Kasumi-1 (cell line): ENCODE measurements at regions not wholly inside any gene's neighbourhood (a gene's known extent, or its start where the extent isn't known, plus 50 kb on each side); places are given as distances from the start of the nearest gene placed in this dataset.

Experiments used
- DNase-seq, 2 experiments: peaks; one replicate each; lab custom pipeline; 2025; lab: John Stamatoyannopoulos, UW

DNA sequence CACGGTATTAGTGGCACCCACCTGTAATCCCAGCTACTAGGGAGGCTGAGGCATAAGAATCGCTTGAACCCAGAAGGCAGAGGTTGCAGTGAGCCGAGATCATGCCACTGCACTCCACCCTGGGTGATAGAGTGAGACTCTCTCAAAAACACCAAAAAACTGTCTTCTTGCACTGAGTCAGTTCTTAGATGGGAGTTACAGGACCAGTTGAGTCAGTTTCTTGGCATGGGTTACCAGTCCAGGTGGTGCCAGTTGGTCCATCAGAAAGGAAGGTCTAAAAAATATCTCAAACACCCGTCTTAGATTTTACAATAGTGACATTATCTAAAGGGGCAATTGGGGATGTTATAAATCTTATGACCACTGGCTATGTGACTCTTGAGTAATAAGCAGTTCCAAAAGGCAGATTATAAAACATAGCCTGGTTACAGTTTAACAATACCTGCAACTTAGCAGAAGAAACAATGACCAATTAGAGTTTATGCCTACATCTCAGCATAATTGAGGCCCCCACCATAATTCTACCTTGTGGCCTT is 206.9 kb upstream of the FGGY start:
- no peak for DNase-seq

DNA sequence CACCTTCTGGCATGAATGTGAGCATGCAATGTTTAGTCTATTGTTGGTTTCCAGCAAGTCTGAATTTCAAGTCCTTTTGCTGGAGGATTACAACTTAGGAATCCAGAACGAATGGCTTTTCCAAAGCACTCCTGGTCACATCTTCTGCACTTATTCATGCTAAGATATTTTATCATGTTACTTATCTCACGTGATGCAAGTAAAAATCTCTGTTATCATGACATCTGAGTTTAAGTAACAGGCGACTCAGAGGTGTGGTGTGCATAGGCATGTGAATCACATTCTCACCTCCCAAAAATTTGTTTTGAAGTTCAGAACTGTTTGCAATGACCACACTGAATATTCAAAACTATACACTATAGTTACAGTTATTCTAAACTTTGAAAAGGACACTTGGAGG is 204.8 kb upstream of the FGGY start:
- DNase-seq, result no peak

DNA sequence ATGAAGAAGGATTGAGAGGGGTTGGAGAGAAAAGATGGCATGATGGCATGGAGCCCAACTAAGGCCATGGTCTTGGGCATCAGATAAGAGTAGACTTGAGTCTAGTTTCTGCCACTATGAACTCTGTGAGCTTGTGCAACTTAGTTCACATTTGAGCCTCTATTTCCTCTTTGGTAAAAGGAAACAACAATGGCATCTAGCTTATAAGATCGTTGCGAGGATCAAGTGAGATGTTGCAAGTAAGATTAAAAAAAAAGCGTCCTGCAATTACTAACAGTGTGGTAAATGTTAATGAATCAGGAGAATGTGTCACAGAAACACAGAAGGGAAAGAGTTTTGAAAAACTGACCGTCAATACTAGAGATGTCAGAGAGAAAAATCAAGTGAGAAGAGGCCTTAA is 202.9 kb upstream of the FGGY start:
- no peak for DNase-seq

DNA sequence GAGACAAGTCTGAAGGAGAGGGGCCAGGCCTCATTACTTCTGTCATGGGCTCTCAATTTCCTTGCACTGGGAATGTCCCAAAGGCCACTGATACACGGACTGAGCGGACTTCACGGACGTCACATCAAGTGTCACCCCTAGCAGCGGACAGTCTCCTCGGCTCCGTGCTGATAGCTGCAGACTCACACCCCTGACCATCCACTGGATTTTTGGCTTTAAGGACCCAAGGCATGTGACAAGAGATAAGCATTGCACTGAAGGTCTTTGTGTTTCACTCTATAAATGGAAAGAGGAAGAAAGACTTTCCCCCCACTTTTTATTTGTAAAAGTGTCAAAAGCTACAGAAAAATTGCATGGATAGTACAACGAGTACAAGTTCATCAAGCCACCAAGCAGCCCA is 200.4 kb upstream of the FGGY start:
- DNase-seq, result peak; percentile 13 to 30

DNA sequence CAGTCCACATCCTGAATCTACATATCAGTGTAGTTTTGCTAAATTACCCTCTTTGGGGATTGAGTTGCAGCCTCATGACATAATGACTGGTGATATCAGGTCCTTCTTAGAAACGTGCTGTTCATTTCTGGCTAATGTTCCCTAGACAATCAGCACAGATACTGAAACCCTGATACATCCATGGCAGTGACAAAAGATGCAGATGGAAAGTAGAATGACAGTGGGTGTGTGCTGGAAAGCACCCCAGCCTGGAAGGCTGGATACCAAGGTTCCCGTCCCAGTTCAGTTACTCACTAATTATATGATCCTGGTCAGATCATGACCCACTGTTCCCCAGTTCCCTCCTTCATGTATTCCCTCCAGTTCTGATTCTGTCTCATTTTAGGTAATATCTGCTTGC is 198.2 kb upstream of the FGGY start:
- DNase-seq, result no peak

DNA sequence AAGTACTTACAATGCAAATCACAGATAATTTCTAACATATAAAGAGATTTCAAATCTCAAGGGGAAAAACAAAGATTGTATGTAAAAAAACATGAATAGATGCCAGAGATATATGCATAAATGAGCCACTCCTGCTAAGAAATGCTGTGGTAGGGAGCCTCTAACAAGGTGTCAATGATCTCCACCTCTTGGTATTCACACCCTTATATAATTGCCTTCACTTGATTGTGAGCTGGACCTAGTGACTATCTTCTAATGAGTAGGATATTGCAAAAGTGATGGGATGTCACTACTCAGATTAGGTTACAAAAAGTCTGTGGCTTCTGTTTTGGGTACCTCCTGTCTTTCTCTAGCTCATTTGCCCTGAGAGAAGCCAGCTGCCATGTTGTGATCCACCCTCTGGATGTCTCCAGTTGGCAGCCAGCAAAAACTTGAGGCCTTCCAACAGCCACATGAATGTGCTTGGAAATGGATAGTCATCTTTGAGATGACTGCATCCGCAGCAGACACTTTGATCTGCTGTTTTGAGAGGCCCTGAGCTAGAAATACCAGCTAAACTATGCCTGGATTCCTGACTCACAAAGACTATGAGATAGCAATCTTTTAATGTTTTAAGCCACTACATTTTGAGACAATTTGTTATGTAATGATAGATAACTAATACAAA is 196.1 kb upstream of the FGGY start:
- no peak for DNase-seq

DNA sequence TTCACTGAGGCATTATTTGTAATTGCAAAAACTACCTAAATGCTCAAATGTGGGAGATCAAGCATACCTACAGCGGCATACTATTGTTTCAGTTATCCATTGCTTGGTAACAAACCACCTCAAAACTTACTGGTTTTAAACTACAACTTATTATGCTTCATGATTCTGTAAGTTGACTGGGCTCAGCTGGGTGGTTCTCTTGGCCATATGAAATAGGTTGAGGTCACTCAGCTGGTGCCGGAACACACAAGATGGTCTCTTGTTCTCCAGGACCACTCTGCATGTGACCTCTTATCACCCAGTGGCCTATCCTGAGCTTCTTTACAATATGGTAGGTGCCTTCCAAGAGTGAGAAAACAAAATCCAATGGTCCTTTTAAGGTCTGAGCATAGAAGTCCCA is 195.4 kb upstream of the FGGY start:
- DNase-seq, result no peak

DNA sequence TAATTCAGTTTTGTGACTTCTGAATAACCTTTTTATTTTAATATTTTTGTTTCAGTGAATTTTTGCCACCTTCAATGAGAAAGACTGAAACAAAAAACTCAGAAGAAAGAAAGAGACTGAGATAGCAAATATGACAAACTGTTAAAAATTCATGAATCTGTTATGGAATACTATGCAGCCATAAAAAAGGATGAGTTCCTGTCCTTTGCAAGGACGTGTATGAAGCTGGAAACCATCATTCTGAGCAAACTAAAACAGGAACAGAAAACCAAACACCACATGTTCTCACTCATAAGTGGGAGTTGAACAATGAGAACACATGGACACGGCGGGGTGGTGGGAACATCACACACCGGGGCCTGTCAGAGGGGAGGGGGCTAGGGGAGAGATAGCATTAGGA is 193.4 kb upstream of the FGGY start:
- no peak for DNase-seq

DNA sequence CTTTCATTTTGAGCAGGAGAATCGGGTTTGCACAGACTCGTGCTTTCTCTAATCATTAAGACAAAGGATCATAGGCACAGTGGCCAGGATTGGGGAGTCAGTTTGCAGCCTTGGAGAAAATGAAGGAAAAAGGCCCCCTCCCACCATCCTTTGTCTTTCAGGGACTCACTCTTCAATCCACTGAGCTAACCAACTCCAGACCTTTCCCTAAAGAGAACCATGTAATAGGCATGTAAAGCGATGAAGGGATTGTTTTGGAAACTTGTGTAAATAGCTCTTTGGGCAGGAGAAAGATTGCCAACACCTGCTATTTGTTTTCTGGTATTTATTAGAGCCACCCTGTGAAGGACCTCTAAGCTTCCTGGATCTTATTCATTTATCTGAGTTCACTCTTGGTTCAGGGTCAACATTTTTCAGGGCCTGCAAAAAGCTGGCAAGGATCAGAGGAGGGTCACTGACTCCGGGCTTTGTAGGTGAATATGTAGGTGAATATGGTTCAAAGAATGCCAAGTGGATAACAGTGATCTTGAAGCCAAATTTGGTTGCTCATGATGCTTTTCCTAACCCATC is 192.6 kb upstream of the FGGY start:
- no peak for DNase-seq

DNA sequence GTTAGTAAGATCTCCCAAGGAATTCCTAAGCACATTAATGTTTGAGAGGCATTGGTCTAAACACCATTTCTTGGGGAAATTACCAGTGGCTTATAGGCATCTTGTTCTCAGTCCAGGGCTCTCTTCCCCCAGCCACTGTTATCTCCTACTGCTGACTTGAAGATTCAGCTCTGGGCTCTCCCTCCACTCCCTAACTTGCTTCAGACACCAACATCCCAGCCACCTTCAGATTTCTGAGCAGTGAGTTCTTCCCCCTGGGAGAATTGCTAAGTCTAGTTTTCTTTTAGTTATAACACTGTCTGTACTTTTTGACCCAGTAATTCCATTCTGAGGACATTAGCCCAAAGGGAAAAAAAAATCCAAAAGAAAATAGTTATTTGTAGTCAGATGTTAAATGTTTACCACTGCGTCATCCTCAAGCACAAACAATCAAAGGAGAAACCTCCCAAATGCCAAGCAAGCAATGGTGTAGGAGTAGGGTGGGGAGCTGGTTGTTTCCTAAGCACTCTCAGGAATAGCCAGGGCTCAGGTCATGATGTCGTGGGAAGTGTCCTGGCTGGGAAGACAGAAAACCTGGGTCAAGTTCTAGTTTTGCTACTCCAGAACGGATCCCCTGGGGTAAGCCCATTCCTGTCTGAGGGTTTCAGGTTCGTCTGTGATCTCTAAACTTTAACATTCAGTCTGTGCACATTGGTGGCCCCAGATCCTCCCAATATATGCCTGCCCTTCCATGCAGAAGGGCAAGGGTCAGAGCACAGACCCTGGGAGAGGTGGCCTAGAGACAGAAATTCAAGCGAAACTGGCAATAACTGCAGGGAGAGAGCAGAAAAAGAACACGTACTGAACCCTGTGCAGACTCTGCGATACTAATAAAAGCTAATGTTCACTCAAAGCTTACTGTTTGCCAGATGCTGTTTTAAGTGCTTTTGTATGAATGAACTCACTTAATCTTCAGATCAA is 191.1 kb upstream of the FGGY start:
- DNase-seq, result no peak

DNA sequence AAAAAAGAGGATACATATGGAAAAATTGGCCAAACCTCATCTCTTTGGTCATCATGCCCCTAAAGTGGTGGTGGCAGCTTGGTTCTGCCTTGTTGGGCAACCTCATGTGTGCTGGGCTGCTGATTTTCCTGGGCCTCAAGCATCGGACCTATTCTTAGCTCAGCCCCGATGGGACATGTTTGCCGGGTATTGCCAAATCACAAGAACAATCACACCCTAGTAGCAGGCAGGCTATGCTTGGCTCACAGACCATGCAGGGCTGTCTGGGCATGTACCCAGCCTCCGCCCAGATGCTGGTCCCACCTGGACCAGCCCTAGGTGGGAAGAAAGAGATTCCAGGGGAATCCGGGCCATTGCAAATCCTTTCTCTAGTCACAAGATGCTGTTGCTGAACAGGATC is 189.4 kb upstream of the FGGY start:
- DNase-seq, result no peak

DNA sequence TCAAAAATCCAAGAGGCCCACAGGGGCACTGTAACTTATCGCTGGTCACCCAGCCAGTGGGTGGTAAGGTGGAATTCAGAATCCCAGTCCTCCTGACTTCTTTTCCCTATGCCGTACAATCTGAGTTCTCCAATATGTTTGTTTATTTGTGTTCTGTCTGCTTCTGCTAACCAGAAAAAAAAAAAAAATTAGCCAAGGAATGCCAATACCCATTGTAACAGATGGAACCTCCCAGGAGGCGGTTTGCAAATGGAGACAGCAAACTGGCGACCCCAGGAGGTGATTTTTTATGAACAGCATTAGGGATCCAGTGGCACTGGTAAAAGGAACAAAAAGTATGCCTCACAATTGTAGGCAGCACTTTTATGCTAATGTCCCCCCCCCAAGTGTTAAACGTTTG is 189.0 kb upstream of the FGGY start:
- no peak for DNase-seq

DNA sequence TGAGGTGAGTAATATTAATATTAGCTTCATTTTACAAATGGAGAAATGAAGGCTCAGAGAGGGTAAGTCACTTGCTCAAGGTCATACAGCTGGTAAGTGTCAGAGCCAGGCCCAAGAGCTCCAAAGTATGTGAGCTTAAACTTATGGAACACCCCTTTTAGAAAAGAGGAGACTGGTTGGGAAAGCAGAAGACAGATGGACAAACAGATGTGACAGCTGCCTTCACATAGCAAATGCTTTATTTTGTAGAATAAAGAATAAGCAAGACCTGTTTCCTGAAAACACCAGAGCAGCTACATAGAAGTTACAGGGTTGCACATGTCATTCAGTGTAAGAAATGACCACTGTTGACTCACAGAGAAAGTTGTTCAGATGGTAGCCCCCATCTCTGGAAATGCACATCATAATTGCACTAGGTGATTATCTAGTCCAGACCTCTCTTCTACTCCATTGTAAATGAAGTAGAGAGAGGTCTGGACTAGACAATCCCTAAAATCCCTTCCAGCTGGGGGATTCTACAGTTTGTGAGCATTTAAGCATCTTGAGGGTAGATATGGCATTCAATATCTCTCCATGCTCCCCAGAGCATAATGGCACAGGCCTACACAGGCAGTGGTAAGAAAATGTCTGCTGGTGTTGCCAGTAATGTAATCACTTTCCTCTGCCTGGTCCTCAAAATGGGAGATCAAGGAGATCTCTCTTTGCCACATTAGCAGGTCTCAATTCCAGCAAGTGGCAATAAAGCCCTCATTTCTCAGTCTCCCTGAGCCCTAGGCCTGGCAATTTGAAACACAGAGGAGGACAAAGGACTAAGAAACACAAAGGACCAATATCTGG is 188.2 kb upstream of the FGGY start:
- no peak for DNase-seq

DNA sequence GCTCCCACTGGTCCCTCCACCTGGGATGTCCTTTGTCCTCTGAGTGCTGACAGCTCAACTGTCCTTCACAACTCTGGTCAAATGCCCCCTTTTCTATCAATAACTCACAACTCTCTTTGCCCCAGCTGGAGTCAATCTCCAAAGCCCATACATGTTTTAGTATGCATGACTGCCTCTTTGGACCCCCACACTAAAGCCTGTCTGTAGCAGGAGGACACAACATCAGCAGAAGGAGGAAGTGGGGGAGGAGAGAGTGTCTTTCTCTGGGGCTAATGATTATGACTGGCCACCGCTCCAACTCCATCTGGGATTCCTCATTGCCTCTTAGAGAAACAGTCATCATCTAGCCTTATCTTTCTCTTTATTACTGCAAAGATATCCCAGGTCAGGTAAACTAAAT is 186.6 kb upstream of the FGGY start:
- DNase-seq, result no peak

DNA sequence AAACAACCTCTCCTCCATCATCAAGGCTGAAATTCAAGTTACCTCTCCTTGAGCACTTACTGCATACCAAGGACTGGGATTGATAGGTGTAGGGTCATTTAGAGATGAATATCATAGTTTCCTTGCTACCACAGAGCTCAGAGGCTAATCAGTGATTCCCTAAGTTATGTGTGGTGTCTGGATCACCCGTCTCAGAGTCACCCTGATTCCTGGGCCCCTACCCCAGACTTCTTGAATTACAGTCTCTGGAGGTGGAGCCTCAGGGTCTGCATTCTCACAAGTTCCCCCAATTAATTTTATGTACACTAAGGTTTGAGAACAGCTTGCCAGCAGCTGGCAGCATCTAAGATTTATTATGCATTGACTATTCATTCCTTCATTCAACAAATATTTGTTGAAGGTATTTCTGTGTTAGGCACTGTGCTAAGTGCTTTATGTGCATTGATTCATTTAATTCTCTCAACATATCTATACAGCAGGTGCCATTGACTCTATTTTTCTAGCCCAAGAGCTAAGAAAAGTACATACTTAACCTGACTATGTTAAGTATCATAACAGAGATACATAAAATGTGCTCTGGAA is 182.9 kb upstream of the FGGY start:
- DNase-seq, result no peak

DNA sequence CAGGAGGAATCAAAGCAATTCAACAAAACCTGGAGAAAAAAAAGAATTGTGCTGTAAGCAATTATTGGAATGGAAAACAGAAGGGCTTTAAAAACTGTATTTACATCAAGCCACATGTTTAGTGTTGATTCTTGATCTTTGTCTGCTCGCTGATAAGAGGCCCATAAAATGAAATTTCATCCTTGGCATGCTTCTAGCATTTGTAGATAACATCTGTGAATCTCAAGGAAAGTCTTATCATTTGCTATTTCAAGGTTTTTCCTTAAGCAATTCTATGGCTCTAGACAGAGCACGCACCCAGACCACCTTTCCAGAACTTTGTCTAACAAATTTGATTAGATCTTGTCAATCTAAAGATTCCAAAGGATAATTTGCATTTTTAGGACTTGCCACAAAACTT is 181.0 kb upstream of the FGGY start:
- no peak for DNase-seq

DNA sequence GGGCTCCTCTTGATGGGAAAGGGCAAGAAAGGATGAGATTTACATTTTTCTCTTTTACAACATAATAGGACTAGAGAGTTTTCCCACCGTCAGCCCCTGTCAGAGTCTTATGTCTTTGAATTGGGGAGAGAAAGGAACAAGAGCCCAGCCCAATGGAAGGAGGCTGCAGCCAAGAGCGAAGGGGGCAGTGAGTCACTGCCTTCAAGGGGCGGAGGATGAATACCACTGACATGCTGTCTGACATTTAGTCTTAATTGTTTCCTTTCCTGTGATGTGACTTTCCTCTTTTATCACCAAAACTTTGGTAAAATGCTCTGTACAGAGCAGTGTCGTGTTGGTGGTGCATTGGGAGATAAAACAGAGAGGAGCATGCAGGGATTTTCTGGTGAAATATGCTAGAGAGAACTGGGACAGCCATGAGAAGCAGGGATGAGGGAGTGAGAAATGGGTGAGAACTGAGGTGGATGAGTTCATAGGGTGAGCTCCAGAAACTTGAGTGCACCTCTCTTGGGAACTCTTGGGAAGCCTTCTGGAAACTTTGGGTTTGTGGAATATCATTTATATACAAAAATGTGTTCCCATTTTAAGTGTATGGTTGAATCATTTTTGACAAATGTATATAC is 179.9 kb upstream of the FGGY start:
- DNase-seq, result peak in 1 of 2 experiments; percentile 14

DNA sequence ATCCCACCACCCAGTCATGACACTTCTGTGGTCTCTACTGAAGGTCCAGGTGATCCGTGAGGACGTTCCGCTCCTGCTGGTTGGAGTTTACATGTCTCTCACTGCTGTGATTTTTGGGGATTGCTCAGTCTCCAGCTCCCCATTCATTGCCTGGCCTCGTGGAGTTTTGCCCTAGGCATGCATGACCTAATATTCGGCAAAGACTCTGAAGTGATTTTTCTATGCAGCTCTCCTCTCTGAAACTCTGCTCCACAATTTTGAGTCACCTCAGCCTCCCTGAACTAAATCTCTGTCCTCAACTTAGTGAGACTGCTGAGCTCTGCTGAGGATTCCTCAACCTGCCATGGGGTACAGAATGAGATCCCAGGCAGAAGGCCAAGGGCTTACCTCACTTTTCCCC is 174.4 kb upstream of the FGGY start:
- DNase-seq, result no peak

DNA sequence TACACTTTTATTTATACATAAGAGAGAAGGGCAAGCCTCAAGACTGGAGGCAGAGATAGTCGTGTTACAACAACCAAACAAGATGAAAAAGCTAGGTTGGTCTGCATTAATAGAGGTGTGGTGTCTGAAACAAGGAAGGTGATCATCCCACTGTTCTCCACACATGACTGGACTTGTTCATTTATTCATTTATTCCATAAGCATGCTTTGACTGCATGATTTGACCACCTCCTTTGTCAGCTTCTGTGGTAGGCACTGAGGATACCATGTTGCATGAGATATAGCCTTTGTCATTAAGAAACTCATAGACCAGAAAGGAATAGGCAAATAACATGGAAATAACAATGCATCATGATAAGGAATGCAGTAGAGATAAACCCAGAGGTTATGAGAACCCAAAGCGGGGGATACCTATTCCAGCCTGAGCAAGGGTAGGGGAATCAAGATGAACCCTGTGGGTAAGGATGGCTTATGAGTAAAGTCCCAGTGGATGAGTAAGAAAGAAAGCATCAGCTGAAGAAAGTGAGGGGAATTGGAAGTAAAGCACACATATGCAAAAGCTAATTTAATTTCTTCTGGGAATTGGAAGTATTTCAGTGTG is 173.7 kb upstream of the FGGY start:
- DNase-seq, result no peak

DNA sequence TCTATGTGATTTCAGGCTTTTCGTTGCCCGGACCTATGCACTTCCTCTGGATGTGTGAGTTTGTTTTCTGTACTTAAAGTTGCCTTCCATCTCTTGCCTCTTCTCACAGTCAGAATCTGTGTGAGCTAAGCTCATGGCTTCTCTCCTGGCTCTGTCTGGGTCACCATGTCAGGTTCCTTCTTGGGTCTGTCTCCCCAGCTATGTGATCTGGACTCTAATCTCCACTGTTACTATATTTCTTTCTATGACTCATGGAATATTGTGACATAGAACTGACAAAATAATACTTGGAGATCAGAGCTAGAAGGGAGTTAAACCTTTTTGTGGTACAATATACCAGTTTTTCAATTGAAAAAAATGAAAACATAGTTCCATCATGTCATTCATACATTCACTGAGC is 172.7 kb upstream of the FGGY start:
- DNase-seq, result no peak

DNA sequence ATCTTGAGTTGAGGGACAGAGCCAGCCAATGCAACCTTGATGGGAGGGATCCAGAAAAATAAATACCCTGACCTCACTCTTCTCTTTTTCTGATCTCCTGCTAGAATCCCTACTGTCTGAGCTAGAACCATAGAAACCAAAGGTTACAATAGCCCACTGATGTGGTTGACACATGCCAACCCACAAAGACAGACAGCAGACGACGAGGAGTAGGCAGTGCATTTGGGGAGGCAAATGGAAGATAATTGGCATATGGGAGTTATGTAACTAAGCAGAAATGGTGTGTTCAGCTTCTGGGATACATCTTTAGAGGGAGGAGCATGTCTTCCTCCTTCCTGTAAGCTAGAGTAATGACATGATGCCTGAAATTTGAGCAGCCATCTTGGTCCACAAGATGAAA is 171.7 kb upstream of the FGGY start:
- no peak for DNase-seq
